Sigmoid colon (tissue), 4 donors: ENCODE measurements at regions not wholly inside any gene's neighbourhood (a gene's known extent, or its start where the extent isn't known, plus 50 kb on each side); places are given as distances from the start of the nearest gene placed in this dataset.

Source experiments
- CTCF ChIP-seq, 4 experiments: fragments of 450-650 bp in 3 of 4; fragments of 200-600 bp in 1 of 4; IDR thresholded peaks; one replicate each; pipeline ENCODE4 v1.5.1; 2016 to 2019; ENCODE audit warnings: antibody characterized with exemption in 4 of 4, mild to moderate bottlenecking in 3 of 4, moderate library complexity in 2 of 4
- EP300 ChIP-seq, 4 donors: sonication (generic); formaldehyde crosslinking; IDR thresholded peaks; one replicate each; pipeline ENCODE4 v1.6.1; 2017; ENCODE audit warnings: antibody characterized with exemption in 4 of 4
- POLR2A ChIP-seq, 2 donors: fragments of 450-650 bp; IDR thresholded peaks; one replicate each; pipeline ENCODE4 v1.6.1; 2016; ENCODE audit warnings: antibody characterized with exemption in 2 of 2, mild to moderate bottlenecking in 2 of 2, moderate library complexity in 2 of 2
- POLR2AphosphoS5 ChIP-seq, 4 donors: sonication (generic); formaldehyde crosslinking; IDR thresholded peaks; one replicate each; pipeline ENCODE4 v1.6.1; 2017; ENCODE audit warnings: antibody characterized with exemption in 4 of 4

DNA sequence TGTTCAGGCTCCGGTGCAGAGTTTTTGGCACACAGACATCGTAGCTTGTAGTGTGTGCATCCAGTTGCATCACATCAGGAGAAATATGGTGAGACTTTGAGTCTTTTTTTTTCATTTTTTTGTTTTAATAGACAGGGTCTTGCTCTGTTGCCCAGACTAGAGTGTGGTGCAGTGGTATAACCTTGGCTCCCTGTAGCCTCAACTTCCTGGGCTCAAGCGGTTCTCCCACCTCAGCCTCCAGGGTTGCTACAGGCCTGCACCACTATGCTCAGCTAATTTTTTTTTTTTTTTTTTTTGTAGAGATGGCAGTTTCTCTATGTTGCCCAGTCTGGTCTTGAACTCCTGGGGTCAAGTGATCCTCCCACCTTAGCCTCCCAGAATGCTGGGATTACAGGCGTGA, 51.1 kb upstream of the TEX264 start:
- TF ChIP-seq CTCF (IDR thresholded peaks at IDR 0.05) (no peak), POLR2AphosphoS5 (IDR thresholded peaks at IDR 0.05) (no peak), POLR2A (IDR thresholded peaks at IDR 0.05) (no peak), EP300 (IDR thresholded peaks at IDR 0.05) (no peak)
